ENCODE measurements at regions not wholly inside any gene's neighbourhood (a gene's known extent, or its start where the extent isn't known, plus 50 kb on each side); places are given as distances from the start of the nearest gene placed in this dataset.

GRCh38 chr4:71209161-71209560 lies 129.7 kb upstream of the SLC4A4 start:
- no TSS peak for BruUV-seq (replicated peaks)
- ChIA-PET SMC1A (ENCODE audit: uncharacterized antibody, unreplicated experiment) (no interaction called here), POLR2A (no interaction called here), RAD21 (ENCODE audit: unreplicated experiment) (no interaction called here), CTCF (no interaction called here)
- TF ChIP-seq ZSCAN29 (IDR thresholded peaks at IDR 0.05) (no peak), FOS (IDR thresholded peaks at IDR 0.05; ENCODE audit: borderline replicate concordance, extremely low read depth, insufficient read length) (no peak), HSF1 (IDR thresholded peaks at IDR 0.05; ENCODE audit: low read depth, low read length) (no peak), ATF7 (IDR thresholded peaks at IDR 0.05; ENCODE audit: low read depth) (no peak), SP1 (IDR thresholded peaks at IDR 0.05; ENCODE audit: low read depth, low read length) (no peak), HCFC1 (IDR thresholded peaks at IDR 0.05; ENCODE audit: low read length) (no peak), SMARCA5 (IDR thresholded peaks at IDR 0.05) (no peak), CUX1 (IDR thresholded peaks at IDR 0.05; ENCODE audit: insufficient replicate concordance, low read depth, low read length) (no peak), MTA2 (IDR thresholded peaks at IDR 0.05; ENCODE audit: low read depth) (no peak), TARDBP (IDR thresholded peaks at IDR 0.05; ENCODE audit: borderline replicate concordance) (no peak), EED (IDR thresholded peaks at IDR 0.05; ENCODE audit: low read depth) (no peak), USF2 (IDR thresholded peaks at IDR 0.05; ENCODE audit: borderline replicate concordance, low read depth, low read length) (no peak)
- ATAC-seq (no peak), DNase-seq (ENCODE audit: low read depth, low spot score) (no peak), FAIRE-seq (no peak)
- no peaks in the 10 kb centered on the region for H4K20me1 ChIP-seq (ENCODE audit: control insufficient read depth, insufficient read depth)
- H3K36me3 ChIP-seq (ENCODE audit: control insufficient read depth in 2 of 2, insufficient read depth in 2 of 2, low read length in 1 of 2) = no peaks in the 10 kb centered on the region
- in situ Hi-C loops (cut with MboI) (no loop called here), intact Hi-C loops (cut with micrococcal nuclease; ENCODE audit: unreplicated experiment) (no loop called here)
- H3K27ac ChIP-seq (ENCODE audit: control insufficient read depth, insufficient read depth) = no peak overlapping the region
- no peak overlapping the region for H3K4me3 ChIP-seq
- no peak overlapping the region for H3K9ac ChIP-seq (ENCODE audit: control insufficient read depth, insufficient read depth, low read length)
- no peak overlapping the region for H3K4me2 ChIP-seq (ENCODE audit: control insufficient read depth, insufficient read depth)
- H3K79me2 ChIP-seq (ENCODE audit: control insufficient read depth, insufficient read depth, low read length) = no peaks in the 10 kb centered on the region
- H3K4me1 ChIP-seq (ENCODE audit: control insufficient read depth, insufficient read depth, low read length) = no peaks in the 10 kb centered on the region
- H2AFZ ChIP-seq (ENCODE audit: control insufficient read depth, low read depth, low read length) = no peak overlapping the region
- H3K9me3 ChIP-seq (replicated peaks; ENCODE audit: control insufficient read depth, insufficient read depth, low read length) = no peaks in the 10 kb centered on the region
- no peaks in the 10 kb centered on the region; a peak in 1 of 4 replicates for H3K27me3 ChIP-seq (replicated peaks in 1 of 2; ENCODE audit: control insufficient read depth in 2 of 2, insufficient read depth in 2 of 2, low read length in 1 of 2)
